WTC11 (cell line): ENCODE measurements at regions not wholly inside any gene's neighbourhood (a gene's known extent, or its start where the extent isn't known, plus 50 kb on each side); places are given as distances from the start of the nearest gene placed in this dataset.

Experiments
- AFF4 ChIP-seq: sonication (generic); formaldehyde crosslinking; IDR thresholded peaks from 2 replicates; pipeline ENCODE4 v1.8.1; 2023; ENCODE audit warnings: mild to moderate bottlenecking, missing genetic modification reagents, borderline replicate concordance
- ATF1 ChIP-seq: sonication (generic); formaldehyde crosslinking; IDR thresholded peaks from 2 replicates; pipeline ENCODE4 v1.8.1; 2023; ENCODE audit warnings: mild to moderate bottlenecking, moderate library complexity, missing genetic modification reagents
- CREM ChIP-seq: sonication (generic); formaldehyde crosslinking; IDR thresholded peaks from 2 replicates; pipeline ENCODE4 v1.8.1; 2022; ENCODE audit warnings: mild to moderate bottlenecking, missing genetic modification reagents, moderate library complexity
- CTCF ChIP-seq: fragments of 200-600 bp; IDR thresholded peaks from 2 replicates; pipeline ENCODE4 v1.8.0; 2022; ENCODE audit warnings: antibody characterized with exemption
- E2F4 ChIP-seq: sonication (generic); formaldehyde crosslinking; IDR thresholded peaks from 2 replicates; pipeline ENCODE4 v1.8.1; 2022; ENCODE audit warnings: low read depth, mild to moderate bottlenecking, moderate library complexity, missing genetic modification reagents, borderline replicate concordance
- FOXP1 ChIP-seq: sonication (generic); formaldehyde crosslinking; IDR thresholded peaks from 2 replicates; pipeline ENCODE4 v1.8.0; 2022; ENCODE audit warnings: missing genetic modification reagents, mild to moderate bottlenecking, moderate library complexity, borderline replicate concordance
- SMAD4 ChIP-seq: sonication (generic); formaldehyde crosslinking; IDR thresholded peaks from 2 replicates; pipeline ENCODE4 v1.8.0; 2022; ENCODE audit warnings: mild to moderate bottlenecking, missing genetic modification reagents
- ZNF138 ChIP-seq: sonication (generic); formaldehyde crosslinking; conservative IDR thresholded peaks from 2 replicates; pipeline ENCODE4 v1.8.1; 2022; ENCODE audit warnings: mild to moderate bottlenecking, moderate library complexity, missing genetic modification reagents
- TF ChIP-seq, protein P1 (sequence below): sonication (generic); formaldehyde crosslinking; conservative IDR thresholded peaks from 2 replicates; pipeline ENCODE4 v1.8.1; 2023; ENCODE audit warnings: mild to moderate bottlenecking, low read depth, missing genetic modification reagents, moderate library complexity
- TF ChIP-seq, protein P2 (sequence below): sonication (generic); formaldehyde crosslinking; IDR thresholded peaks from 2 replicates; pipeline ENCODE4 v1.8.1; 2022; ENCODE audit warnings: mild to moderate bottlenecking, missing genetic modification reagents, moderate library complexity, borderline replicate concordance

DNA sequence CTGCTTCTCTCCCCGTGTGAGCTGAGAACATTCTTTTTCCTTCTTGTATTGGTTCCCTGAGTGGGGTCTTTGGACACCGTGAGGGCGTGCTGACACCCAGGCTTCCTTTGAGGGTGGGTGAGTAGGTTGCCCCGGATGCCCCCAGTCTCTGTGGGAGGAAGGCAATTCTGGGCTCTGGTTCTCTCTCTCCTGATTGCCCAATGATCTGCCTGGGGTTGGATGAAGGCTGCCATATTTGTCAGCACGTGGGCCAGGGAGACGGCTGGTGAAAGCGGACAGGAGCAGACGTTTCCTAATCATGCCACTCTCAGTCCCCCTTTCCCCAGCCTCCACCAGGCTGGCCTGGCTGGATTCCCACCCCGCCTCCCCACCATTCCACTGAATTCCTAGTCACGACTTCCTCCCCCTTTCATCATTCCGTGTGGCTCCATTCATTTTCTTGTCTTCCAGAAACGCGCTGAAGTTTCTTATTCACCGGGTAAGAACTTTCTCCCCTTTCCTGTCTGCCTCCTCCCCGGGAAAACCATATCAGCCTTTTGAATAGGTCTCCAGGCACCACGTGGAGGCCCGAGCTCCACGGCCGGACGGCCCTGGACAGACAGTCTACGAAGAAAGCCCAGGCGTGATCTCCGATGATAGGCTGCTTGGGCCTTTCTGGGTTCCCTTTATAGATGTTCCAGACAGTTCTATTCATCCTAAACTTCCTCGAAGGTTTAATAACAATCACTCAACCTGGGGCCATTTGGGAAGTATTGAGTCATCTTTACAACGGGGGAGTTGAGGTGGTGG lies 98.7 kb upstream of the NPTX2 start:
- TF ChIP-seq, protein P1, sequence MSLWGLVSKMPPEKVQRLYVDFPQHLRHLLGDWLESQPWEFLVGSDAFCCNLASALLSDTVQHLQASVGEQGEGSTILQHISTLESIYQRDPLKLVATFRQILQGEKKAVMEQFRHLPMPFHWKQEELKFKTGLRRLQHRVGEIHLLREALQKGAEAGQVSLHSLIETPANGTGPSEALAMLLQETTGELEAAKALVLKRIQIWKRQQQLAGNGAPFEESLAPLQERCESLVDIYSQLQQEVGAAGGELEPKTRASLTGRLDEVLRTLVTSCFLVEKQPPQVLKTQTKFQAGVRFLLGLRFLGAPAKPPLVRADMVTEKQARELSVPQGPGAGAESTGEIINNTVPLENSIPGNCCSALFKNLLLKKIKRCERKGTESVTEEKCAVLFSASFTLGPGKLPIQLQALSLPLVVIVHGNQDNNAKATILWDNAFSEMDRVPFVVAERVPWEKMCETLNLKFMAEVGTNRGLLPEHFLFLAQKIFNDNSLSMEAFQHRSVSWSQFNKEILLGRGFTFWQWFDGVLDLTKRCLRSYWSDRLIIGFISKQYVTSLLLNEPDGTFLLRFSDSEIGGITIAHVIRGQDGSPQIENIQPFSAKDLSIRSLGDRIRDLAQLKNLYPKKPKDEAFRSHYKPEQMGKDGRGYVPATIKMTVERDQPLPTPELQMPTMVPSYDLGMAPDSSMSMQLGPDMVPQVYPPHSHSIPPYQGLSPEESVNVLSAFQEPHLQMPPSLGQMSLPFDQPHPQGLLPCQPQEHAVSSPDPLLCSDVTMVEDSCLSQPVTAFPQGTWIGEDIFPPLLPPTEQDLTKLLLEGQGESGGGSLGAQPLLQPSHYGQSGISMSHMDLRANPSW (CRISPR knock-in tag), result no peak
- TF ChIP-seq CREM (CRISPR knock-in tag), result no peak
- TF ChIP-seq, protein P2, sequence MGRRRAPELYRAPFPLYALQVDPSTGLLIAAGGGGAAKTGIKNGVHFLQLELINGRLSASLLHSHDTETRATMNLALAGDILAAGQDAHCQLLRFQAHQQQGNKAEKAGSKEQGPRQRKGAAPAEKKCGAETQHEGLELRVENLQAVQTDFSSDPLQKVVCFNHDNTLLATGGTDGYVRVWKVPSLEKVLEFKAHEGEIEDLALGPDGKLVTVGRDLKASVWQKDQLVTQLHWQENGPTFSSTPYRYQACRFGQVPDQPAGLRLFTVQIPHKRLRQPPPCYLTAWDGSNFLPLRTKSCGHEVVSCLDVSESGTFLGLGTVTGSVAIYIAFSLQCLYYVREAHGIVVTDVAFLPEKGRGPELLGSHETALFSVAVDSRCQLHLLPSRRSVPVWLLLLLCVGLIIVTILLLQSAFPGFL (CRISPR knock-in tag), result no peak
- TF ChIP-seq SMAD4 (CRISPR knock-in tag), result no peak
- TF ChIP-seq AFF4 (CRISPR knock-in tag), result no peak
- no peak for TF ChIP-seq ATF1 (CRISPR knock-in tag)
- TF ChIP-seq E2F4 (CRISPR knock-in tag), result no peak
- no peak for TF ChIP-seq FOXP1 (CRISPR knock-in tag)
- TF ChIP-seq CTCF, result no peak
- TF ChIP-seq ZNF138, result no peak
